Astrocyte of the hippocampus (primary cell): ENCODE measurements at regions not wholly inside any gene's neighbourhood (a gene's known extent, or its start where the extent isn't known, plus 50 kb on each side); places are given as distances from the start of the nearest gene placed in this dataset.

ENCODE experiments used
- DNase-seq: peaks from one replicate; pipeline ENCODE4 v3.0.0; 2011; ENCODE audit warnings: low read depth, low spot score

DNA sequence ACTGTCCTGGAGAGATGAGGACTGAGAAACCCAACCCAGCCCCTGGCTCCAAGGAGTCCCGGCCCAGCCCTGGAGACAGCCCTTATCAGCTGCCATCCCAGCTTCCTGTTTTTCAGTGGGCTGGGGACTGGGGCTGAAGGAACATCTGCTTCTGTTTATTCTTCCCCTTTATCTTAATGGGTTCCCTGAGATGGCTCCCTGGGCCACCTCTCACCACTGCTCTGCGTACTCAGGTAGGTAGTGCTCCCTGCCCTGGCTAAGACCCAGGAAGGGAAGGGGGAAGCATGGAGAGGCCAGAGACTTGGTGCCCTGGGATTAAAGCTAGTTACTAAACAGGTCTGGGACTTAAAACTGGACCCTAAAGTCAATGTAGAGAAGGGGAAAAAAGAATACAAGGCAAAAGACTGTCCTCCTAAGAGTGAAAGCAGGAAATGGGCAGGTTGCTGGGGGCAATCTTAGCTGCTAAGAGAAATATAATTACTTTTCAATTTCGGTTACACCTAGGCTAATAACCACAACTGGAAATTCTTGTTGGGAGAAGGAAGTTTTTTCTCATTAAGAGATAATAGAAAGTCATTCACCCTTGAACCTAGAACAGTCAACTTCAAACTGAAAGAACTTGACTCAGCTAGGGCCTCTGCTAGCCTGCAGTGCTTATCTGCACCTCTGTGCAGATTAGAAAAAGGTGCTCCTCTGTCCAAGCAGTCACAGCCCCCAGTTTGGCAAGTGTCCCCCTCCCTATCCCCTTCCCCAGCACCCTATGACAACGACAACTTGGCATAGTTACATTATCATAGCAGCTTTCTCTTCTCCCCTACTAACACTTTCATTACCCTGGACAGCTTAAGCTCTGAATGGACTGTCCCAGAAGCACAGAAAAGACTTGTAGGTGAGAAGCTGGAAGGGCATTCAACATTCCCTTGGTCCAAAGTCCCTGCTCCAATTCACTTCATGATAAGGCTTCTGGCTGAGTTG is 65.6 kb upstream of the KDM7A start:
- DNase-seq, result no peak

DNA sequence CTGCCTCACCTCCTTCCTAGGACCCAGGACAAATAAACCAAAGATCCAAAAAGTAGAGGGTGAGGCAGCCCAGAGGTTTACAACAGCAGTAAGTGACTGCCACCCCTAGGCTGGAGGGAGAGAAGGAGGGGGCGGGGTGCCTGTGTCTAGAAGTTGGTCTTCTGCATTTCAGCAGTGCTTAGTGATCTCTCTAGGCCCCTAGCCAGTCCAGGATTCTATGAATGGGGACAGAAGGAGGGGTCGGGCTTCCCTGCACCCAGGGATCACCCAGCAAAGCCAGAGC is 62.8 kb upstream of the KDM7A start:
- DNase-seq, result no peak

DNA sequence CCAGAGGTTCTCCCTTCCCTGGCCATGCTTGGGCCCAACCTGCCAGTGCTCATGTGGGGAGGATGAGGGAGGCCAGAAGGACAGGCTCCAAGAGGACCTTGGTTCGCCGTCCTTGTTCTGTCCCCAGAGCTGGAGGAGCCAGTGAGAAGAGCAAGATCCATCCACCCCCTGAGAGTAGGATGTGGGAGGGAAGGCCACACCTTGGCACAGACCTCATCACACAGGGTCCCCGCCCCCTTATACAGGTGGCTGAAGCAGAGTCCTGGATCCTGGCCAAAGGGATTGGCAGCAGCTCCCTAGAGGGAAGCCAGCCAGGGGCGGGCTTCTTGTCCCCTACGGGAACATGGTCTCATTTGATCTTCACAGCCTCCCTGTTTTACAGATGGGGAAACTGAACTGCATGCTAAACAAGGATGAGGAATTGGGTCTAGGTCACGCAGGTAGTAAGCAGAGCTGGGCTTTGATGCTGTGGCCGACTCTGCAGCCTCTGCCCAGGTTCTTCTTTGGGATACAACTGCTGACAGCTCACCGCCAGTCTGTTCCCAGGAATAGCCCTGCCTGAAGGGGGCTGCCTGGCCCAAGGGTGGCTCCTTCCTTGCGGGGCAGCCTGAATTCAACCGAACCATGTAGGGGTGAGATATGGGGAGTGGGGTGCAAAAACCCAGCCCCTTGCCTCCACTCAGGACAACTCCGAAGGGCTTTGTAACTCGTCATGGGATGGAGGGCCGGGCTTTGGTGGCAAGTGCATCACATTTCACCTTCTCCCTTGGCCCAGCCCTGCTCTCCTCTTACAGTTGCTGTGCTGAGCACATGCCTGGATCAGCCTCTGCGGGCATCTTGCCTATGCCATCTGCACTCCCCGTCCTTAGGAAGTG is 62.2 kb upstream of the KDM7A start:
- DNase-seq, result no peak

DNA sequence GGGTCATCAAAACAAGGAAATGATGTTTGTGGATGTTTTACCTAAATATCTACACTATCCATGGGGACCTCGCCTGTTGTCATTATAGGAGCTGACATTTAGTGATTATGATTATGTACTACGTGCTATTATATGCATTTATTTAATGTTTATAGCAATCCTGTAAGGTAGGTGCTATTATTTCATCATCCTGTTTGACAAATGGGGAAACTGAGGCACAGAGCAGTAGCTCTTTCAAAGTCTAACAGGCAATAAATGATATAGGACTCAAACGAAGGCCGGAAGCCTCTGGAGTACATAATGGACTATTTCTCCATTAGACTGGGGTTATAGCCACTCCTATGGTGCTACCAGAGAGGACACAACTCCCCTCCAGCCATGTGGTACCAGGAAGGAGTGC is 60.6 kb upstream of the KDM7A start:
- DNase-seq, result no peak

DNA sequence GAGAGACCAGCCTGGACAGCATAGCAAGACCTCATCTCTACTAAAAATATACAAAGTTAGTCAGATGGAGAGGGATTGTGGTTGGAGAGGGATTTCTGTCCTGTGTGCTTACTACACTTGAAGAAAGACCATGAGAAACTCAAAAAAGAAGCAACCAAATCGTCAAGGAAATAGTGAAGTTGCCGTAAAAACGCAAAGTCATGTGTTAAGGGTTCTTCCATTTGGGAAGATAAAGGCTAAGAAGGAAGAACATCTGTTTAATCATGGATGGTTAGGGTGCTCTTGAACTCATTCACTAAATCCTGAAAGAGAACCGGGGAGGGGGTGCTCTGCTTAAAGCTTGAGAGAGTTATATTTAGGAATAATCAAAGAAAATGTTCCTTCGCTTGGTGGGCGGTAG is 59.8 kb upstream of the KDM7A start:
- no peak for DNase-seq

DNA sequence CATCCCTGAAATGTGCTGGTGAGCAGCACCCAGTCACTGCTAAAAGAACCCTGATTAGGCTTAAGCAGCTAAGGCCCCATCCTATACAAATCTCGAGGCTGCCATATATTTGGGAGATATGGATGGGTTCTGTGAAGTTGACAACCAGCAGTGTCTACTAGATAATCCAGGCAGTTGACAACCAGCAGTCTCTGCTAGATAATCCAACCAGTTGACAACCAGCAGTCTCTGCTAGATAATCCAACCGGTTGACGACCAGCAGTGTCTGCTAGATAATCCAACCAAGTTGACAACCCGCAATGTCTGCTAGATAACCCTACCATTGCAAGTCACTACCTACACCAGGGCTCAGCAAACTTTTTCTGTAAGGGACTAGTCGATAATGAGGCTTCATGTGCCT is 58.3 kb upstream of the KDM7A start:
- DNase-seq, result no peak

DNA sequence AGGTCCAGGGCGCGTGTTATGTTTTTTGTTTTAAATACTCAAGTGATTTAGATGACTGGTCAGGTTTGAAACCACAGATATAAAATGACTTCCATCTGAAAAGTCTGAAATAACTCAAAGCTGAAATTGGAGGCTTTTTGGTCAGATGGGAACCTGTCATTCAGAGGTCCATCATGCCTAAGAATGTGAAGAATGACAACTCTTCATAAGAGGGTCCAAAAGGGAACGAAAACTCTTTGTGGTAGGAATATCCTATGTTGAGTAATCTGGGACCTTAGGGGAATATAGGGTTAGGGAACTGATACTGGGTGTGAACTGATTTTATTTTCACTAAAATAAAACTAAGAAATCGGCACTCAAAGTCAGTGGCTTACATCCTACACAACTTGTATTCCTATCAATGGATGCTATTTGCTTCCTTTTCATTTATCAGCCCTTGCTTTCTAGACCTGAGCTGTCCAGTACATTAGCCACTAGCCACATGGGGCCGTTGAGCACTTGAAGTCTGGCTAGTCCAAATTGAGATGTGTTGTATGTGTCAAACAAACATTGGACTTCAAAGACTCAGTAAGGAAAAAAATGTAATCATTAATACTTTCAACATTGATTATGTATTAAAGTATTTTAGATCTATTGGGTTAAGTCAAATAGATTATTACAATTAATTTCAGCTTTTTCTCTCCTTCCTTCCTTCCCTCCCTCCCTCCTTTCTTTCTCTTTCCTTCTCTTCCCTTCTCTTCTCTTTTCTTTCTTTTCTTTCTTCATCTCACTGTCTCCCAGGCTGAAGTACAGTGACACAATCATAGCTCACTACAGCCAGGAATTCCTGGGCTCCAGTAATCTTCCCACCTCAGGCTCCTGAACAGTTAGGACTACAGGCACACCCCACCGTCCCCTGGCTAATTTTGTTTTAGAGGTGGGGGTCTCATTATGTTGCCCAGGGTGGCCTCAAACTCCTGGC is 56.5 kb upstream of the KDM7A start:
- DNase-seq, result no peak

DNA sequence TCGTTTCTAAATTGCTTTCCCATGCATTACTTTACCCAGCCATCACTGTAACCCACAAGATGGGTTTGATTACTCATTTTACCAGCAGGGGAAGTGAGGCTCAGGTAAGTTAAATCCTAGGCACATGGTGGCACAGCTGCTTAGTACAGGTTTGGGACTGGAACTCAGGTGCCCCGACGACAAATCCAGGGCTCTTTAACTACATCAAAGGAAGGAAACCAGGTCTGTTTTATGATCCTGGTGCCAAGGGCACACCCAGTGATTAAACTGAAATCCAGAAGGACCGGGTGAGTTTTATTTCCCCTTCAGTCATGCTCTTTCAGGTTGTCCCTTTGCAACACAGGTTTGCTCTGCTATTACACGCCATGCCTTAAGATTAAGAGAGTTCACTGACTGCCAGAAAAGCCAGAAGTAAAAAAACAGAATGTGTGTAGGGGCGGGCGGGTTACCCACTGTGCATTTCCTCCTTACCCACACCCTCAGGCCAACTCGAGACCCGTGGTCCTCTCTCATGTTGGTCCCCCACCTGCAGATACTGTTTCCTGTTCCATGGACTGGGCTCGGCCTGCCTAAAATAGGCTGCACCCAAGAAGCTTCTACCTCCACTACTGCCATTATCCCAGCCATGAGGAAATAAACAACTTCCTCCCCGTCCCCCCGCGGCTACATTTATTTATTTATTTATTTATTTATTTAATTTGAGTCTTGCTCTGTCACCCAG is 55.1 kb upstream of the KDM7A start:
- DNase-seq, result no peak

DNA sequence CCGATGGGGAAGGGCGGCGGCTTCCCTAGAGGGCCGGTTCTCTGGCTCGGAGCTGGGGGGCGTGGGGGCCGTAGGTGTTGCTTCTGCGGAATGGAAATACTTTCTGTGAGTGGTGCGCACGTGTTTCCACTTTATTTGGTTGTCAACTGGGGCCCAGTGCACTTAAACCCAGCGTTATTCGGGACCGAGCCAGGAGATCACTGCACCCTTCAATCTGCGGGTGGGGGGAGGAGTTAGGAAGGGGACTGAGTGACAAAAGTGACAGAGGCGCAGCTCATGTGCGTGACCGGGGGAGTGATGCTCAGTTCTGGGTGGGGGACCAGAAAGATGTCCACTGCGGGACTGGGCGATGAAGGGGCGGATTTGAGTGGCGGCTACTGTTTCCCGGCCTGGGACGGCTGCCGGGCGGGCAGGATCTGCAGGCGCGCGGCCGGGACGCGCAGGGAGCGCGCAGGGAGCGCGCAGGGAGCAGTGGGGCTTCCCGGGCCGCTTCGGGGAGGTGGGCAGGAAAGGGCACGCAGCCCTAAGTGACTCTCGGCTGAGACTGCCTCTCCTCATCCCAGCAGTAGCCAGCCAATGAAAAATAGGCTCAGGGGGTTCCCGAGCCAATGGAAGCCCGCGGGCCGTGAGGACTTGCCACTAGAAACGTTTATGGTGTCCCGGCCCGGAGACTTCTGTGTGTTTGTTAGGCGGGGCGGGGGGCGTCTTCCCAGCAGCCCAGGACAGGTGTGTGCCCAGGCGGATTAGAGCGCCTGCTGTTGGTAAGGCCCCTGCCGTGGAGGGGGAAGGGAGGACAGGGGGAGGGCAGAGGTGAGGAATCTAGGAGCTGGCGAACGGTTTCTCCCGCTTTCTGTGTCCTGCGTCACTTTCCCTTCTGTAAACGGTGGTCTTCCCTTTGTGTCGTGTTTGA is 54.3 kb upstream of the KDM7A start:
- DNase-seq, result peak; percentile 62

DNA sequence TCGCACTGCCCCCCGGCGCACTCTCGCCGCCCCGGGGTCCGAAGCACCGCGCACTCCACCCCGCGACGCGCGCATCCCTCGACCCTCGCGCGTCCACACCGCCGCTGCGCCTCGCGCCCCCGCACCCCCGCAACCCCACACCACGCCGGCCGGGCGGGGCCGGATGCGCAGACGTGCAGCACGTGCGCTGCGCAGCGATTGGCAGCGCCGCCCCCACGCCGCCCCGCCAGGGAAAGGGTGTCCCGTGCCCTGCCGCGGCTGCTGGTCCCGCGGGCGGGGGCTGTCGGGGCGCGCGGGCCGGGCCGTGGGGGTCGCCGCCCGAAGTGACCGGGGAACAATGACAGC is 53.7 kb upstream of the KDM7A start:
- no peak for DNase-seq

DNA sequence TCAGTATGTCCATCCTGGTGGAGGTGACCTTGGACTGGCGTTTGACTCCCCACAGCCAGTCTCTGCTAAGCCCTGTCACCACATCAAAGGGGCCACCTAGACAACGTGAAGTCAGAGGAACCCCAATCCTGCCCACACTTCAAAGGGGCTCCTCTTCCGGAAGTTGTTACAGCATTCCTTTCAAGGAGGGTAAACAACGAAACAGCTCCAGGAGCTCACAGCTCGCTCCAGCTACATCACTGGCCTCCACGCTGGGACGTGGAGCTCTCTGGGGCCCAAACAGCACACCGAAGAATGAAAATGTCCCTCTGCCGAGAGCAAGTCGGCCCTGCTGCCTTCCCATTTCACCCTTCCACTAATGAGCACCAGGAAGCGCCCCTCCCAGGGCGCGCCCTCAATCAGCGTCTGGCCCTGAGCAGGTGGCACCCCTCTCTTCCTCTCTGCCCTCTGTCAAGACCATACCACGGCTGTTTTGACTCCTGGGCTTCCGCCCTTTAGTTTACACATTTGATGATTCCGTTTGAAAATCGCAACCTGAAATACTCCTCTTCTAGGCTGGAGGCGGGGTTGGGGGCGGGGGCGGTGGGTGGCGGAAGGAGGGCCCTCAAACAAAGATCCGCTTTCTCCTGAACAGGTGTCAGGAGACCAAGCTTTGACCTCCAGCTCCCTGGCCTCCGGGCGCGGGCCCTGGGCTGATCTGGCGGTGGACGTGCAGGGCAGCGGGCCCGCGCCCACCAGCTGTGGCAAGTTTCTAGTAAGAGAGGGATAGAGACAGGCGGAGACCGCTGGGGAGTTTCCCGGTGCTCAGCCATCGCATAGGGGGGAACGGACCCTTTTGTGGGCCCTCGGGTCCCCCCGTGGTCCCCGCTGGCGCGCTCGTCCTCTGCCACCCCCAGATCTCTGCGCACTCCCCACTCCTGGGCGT is 53.1 kb upstream of the KDM7A start:
- no peak for DNase-seq

DNA sequence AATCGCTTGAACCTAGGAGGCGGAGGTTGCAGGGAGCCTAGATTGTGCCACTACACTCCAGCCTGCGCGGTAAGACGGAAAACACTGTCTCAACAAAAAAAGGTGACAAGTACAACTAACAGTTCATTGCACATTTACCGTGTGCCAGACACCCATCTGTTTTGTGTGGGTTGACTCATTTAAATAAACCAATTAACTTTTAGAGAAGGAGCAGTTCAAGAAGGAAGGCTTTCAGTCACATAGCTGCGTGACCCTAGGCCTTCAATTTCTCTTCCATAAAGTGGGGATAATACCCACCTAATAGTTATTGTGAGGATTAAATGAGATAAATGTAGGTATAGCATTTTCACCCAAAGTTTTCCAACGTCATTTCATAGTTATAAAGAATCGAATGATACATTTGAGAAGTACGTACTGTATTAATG is 52.3 kb upstream of the KDM7A start:
- DNase-seq, result no peak
